ENCODE measurements at regions not wholly inside any gene's neighbourhood (a gene's known extent, or its start where the extent isn't known, plus 50 kb on each side); places are given as distances from the start of the nearest gene placed in this dataset.

DNA sequence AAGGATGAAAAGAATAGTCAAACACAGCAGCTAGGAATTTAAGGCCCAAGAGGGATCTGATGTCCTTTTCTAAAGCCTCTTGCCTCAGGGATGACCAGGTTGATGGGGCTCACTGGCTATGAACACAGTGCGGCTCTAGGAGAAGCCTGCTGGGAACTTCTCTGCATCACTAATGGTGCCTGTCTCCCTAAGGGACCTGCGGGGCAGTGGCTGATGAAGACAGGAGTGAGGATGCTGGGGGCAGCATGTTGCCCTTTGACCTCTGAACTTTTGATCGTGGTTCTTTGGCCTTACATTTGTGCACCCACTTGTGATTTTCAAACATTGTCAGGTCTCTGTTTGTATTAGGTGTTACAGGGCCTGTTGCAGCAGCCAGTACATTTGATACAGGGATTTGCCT lies 64.9 kb upstream of the KLHL25 start:
- DNase-seq, result no peak
- Histone ChIP-seq H3K4me1 (no peaks in the 10 kb centered on the region), H3K4me3 (no peak overlapping the region), H3K9me3 (replicated peaks) (no peaks in the 10 kb centered on the region), H3K36me3 (no peaks in the 10 kb centered on the region), H3K27ac (replicated peaks) (no peak overlapping the region), H3K27me3 (ENCODE audit: low read depth) (peaks cover 68% of the 10 kb centered on the region)
- TF ChIP-seq, protein P1, sequence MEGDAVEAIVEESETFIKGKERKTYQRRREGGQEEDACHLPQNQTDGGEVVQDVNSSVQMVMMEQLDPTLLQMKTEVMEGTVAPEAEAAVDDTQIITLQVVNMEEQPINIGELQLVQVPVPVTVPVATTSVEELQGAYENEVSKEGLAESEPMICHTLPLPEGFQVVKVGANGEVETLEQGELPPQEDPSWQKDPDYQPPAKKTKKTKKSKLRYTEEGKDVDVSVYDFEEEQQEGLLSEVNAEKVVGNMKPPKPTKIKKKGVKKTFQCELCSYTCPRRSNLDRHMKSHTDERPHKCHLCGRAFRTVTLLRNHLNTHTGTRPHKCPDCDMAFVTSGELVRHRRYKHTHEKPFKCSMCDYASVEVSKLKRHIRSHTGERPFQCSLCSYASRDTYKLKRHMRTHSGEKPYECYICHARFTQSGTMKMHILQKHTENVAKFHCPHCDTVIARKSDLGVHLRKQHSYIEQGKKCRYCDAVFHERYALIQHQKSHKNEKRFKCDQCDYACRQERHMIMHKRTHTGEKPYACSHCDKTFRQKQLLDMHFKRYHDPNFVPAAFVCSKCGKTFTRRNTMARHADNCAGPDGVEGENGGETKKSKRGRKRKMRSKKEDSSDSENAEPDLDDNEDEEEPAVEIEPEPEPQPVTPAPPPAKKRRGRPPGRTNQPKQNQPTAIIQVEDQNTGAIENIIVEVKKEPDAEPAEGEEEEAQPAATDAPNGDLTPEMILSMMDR (IDR thresholded peaks at IDR 0.05; ENCODE audit: borderline replicate concordance), result no peak
- intact Hi-C loops (cut with micrococcal nuclease), result no loop called here

DNA sequence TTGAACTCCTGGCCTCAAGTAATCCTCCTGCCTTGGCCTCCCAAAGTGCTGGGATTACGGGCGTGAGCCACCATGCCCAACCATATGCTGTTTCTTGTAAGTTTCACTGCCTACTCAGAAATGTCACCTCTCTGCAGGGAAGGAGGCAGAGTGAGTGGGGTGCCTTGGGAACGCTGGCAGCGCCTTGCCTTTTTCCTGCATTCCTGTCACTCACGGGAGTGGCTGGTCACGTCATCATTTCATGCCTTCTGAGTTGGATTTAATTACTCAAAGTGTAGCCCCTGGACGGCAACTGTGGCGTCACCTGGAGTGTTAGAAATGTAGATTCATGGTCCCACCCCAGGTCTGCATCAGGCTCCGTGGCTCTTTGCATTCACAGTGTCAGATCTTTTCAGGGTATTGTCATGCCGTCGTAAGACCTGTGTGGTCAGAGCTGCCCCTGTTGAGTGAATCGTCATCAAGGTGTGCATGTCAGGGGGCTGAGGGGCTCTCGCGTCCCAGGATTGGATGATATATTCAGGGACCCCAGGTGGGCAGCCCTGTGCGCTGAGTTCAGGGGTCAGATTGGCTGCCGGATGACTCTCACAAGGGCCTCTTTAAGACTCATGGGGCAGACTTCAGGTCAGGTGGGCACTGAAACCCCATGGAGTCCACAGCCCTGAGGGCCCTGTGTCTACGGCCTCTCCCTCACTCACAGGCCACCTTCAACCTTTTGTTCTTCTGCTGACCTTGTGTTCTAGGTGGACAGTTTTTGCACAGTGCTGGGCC lies 65.9 kb upstream of the KLHL25 start:
- peaks cover 59% of the 10 kb centered on the region for H3K27me3 ChIP-seq (ENCODE audit: low read depth)
- TF ChIP-seq, protein P1 (IDR thresholded peaks at IDR 0.05; ENCODE audit: borderline replicate concordance), result no peak
- H3K27ac ChIP-seq (replicated peaks), result no peak overlapping the region
- no peaks in the 10 kb centered on the region for H3K36me3 ChIP-seq
- H3K9me3 ChIP-seq (replicated peaks), result no peaks in the 10 kb centered on the region
- no peak overlapping the region for H3K4me3 ChIP-seq
- intact Hi-C loops (cut with micrococcal nuclease), result no loop called here
- H3K4me1 ChIP-seq, result no peaks in the 10 kb centered on the region
- no peak for DNase-seq

DNA sequence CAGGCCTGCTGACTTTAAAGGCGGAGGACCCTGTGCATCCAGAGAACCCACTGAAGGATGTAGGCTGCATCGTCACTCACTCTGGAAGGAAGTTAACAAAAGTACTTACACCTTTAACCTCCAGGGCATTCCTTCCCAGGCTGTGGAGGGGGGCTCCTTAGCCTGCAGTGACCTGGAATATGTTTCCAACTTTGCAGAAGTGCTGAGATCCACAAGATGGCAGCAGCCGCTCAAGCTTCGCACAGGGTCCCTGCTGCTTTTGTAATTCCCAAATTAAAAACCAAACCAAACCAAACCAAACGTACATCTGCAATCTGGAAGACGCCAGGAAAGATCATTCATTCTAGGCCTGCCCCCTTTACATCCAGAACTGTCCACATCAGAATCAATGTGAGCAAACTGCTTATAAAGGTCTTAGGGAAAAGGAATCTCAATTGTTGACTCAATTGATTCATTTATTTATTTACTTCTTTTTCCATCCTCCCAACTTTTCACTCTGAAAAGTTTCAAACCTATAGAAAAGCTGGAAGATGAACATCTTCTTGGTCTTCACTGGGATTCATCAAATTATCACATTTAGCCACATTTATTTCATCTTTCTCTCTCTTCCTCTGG lies 70.5 kb upstream of the KLHL25 start:
- Histone ChIP-seq H3K36me3 (no peaks in the 10 kb centered on the region), H3K27ac (replicated peaks) (no peak overlapping the region), H3K27me3 (ENCODE audit: low read depth) (peaks cover 48% of the 10 kb centered on the region), H3K9me3 (replicated peaks) (no peaks in the 10 kb centered on the region), H3K4me1 (no peaks in the 10 kb centered on the region), H3K4me3 (no peak overlapping the region)
- TF ChIP-seq, protein P1 (IDR thresholded peaks at IDR 0.05; ENCODE audit: borderline replicate concordance), result peak; percentile 70
- intact Hi-C loops (cut with micrococcal nuclease), result no loop called here
- no peak for DNase-seq

DNA sequence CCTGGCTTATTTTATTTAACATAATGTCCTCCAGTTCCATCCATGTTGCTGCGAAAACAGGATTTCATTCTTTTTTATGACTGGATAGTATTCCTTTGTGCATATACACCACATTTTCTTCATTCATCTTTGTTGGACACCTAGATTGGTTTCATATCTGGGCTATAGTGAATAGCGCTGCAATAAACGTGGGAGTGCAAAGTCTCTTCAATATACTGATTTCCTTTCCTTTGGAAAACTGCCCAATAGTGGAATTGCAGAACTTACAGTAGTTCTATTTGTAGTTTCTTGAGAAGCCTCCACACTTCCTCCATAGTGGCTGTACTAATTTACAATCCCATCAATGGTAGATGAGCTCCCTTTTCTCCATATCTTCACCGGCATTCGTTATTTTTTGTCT lies 72.5 kb upstream of the KLHL25 start:
- TF ChIP-seq, protein P1 (IDR thresholded peaks at IDR 0.05; ENCODE audit: borderline replicate concordance), result no peak
- no peaks in the 10 kb centered on the region for H3K36me3 ChIP-seq
- H3K27ac ChIP-seq (replicated peaks), result no peak overlapping the region
- intact Hi-C loops (cut with micrococcal nuclease), result no loop called here
- peaks cover 60% of the 10 kb centered on the region for H3K27me3 ChIP-seq (ENCODE audit: low read depth)
- H3K9me3 ChIP-seq (replicated peaks), result no peaks in the 10 kb centered on the region
- H3K4me3 ChIP-seq, result no peak overlapping the region
- H3K4me1 ChIP-seq, result no peaks in the 10 kb centered on the region
- no peak for DNase-seq

DNA sequence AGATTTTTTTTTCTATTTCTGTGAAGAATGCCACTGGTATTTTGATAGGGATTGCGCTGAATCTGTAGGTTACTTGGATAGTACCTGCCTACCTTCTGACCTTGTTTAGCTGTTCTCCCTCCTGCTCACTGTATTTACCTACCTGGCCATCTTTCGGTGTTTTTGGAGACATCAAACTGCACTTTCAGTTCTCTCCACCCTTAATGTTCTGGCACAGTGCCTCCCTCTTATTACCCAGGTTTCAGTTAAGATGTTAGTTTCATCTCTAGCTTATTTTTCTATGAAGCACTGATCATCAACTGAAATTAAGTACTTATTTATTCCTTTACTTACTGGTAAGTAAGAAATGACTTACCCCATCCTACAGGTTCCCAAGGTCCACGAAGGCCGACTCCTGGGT lies 74.4 kb upstream of the KLHL25 start:
- intact Hi-C loops (cut with micrococcal nuclease), result no loop called here

More for the DNA sequence above, 74.4 kb upstream of the KLHL25 start:
- TF ChIP-seq, protein P1 (IDR thresholded peaks at IDR 0.05; ENCODE audit: borderline replicate concordance), result no peak
- Histone ChIP-seq H3K27ac (replicated peaks) (no peak overlapping the region), H3K27me3 (ENCODE audit: low read depth) (peaks cover 61% of the 10 kb centered on the region), H3K4me3 (no peak overlapping the region), H3K9me3 (replicated peaks) (no peaks in the 10 kb centered on the region), H3K36me3 (no peaks in the 10 kb centered on the region), H3K4me1 (no peaks in the 10 kb centered on the region)
- DNase-seq, result no peak
